Lower lobe of right lung (tissue), 2 donors: ENCODE measurements at regions not wholly inside any gene's neighbourhood (a gene's known extent, or its start where the extent isn't known, plus 50 kb on each side); places are given as distances from the start of the nearest gene placed in this dataset.

Experiments used
- ATAC-seq, 2 donors: fragments of 200-7000 bp; cut with Tn5 transposase; one replicate each; pipeline ENCODE4 v1.9.1; 2020 to 2022; ENCODE audit warnings: mild to moderate bottlenecking in 2 of 2, moderate library complexity in 2 of 2
- DNase-seq: peaks from one replicate; pipeline ENCODE4 v3.0.0-alpha.2; 2020
- H3K27ac ChIP-seq: fragments of 200-600 bp; one replicate; pipeline ENCODE4 v1.8.0; 2022
- H3K27me3 ChIP-seq: fragments of 200-600 bp; one replicate; pipeline ENCODE4 v1.8.0; 2022; ENCODE audit warnings: low read depth
- H3K36me3 ChIP-seq: fragments of 200-600 bp; one replicate; pipeline ENCODE4 v1.8.0; 2022; ENCODE audit warnings: mild to moderate bottlenecking
- H3K4me1 ChIP-seq: fragments of 200-600 bp; one replicate; pipeline ENCODE4 v1.8.0; 2022
- H3K4me3 ChIP-seq: fragments of 200-600 bp; one replicate; pipeline ENCODE4 v1.8.0; 2022; ENCODE audit warnings: mild to moderate bottlenecking
- H3K9me3 ChIP-seq: fragments of 200-600 bp; one replicate; pipeline ENCODE4 v1.8.0; 2022
- CTCF ChIP-seq: fragments of 200-600 bp; IDR thresholded peaks from one replicate; pipeline ENCODE4 v1.8.0; 2022; ENCODE audit warnings: antibody characterized with exemption, mild to moderate bottlenecking
- intact Hi-C: fragments of 100-400 bp; cut with DNase I; formaldehyde crosslinking; loops from one replicate; pipeline ENCODE4 v1.11.0; 2022
- donor health status: DM: no; HTN: yes; CAD: no; lungs with severe emphysema.

GRCh38 chr12:72723732-72724131, 451.6 kb downstream of the TRHDE start:
- Histone ChIP-seq H3K27me3 (no peaks in the 10 kb centered on the region), H3K4me1 (no peaks in the 10 kb centered on the region), H3K9me3 (no peaks in the 10 kb centered on the region), H3K27ac (no peak overlapping the region), H3K36me3 (no peaks in the 10 kb centered on the region), H3K4me3 (no peak overlapping the region)
- TF ChIP-seq CTCF = no peak
- peak; percentile 35 to 76 for ATAC-seq
- DNase-seq = no peak
- intact Hi-C loops = no loop called here

GRCh38 chr12:72729451-72730010, 457.4 kb downstream of the TRHDE start:
- no peak overlapping the region for H3K4me3 ChIP-seq
- no peak for ATAC-seq

GRCh38 chr12:72734581-72734980, 462.4 kb downstream of the TRHDE start:
- DNase-seq (no peak), ATAC-seq (no peak)
- H3K27ac ChIP-seq = no peak overlapping the region
- H3K4me3 ChIP-seq = no peak overlapping the region
- TF ChIP-seq CTCF = no peak
- H3K4me1 ChIP-seq = no peaks in the 10 kb centered on the region
- no peaks in the 10 kb centered on the region for H3K9me3 ChIP-seq
- no peaks in the 10 kb centered on the region for H3K27me3 ChIP-seq
- no peaks in the 10 kb centered on the region for H3K36me3 ChIP-seq
- intact Hi-C loops = no loop called here

More at GRCh38 chr12:72729451-72730010, 457.4 kb downstream of the TRHDE start:
- no peak for TF ChIP-seq CTCF
- DNase-seq = no peak
- no peaks in the 10 kb centered on the region for H3K9me3 ChIP-seq
- H3K4me1 ChIP-seq = no peaks in the 10 kb centered on the region
- H3K36me3 ChIP-seq = no peaks in the 10 kb centered on the region
- H3K27ac ChIP-seq = no peak overlapping the region
- H3K27me3 ChIP-seq = no peaks in the 10 kb centered on the region
- intact Hi-C loops = no loop called here

- ATAC-seq = no peak
- no peak for DNase-seq
- TF ChIP-seq CTCF = no peak
- Histone ChIP-seq H3K36me3 (no peaks in the 10 kb centered on the region), H3K27me3 (no peaks in the 10 kb centered on the region), H3K27ac (no peak overlapping the region), H3K4me3 (no peak overlapping the region), H3K4me1 (no peaks in the 10 kb centered on the region), H3K9me3 (peaks cover 17% of the 10 kb centered on the region)
- intact Hi-C loops = no loop called here
Observed at GRCh38 chr12:72738811-72739210, 466.6 kb downstream of the TRHDE start.

- H3K9me3 ChIP-seq = peaks cover 17% of the 10 kb centered on the region
- no peak for TF ChIP-seq CTCF
- DNase-seq (no peak), ATAC-seq (no peak)
- H3K4me3 ChIP-seq = no peak overlapping the region
- H3K27me3 ChIP-seq = no peaks in the 10 kb centered on the region
- no peaks in the 10 kb centered on the region for H3K36me3 ChIP-seq
- no peaks in the 10 kb centered on the region for H3K4me1 ChIP-seq
- no peak overlapping the region for H3K27ac ChIP-seq
- intact Hi-C loops = no loop called here
Observed at GRCh38 chr12:72740064-72740463, 467.9 kb downstream of the TRHDE start.

GRCh38 chr12:72742568-72742967, 470.4 kb downstream of the TRHDE start:
- H3K4me3 ChIP-seq = no peak overlapping the region
- ATAC-seq = no peak
- TF ChIP-seq CTCF = no peak
- no peak overlapping the region for H3K27ac ChIP-seq
- no peak for DNase-seq
- H3K4me1 ChIP-seq = no peaks in the 10 kb centered on the region
- no peaks in the 10 kb centered on the region for H3K36me3 ChIP-seq
- H3K27me3 ChIP-seq = no peaks in the 10 kb centered on the region
- peaks cover 17% of the 10 kb centered on the region for H3K9me3 ChIP-seq
- intact Hi-C loops = no loop called here
